A549 (cell line): ENCODE measurements at regions not wholly inside any gene's neighbourhood (a gene's known extent, or its start where the extent isn't known, plus 50 kb on each side); places are given as distances from the start of the nearest gene placed in this dataset.

ENCODE experiments used
- CBX8 ChIP-seq: fragments of 200-600 bp; sonication (generic); IDR thresholded peaks from 2 replicates; pipeline ENCODE4 v1.6.1; 2016
- CEBPB ChIP-seq, 2 experiments: fragments of >200 bp in 1 of 2; sonication (Bioruptor Twin) in 1 of 2; formaldehyde crosslinking in 1 of 2; IDR thresholded peaks; 2 replicates each; pipeline ENCODE4 v1.6.1; 2012 to 2016
- EHMT2 ChIP-seq: fragments of 200-600 bp; sonication (generic); IDR thresholded peaks from 2 replicates; pipeline ENCODE4 v1.6.1; 2016; ENCODE audit warnings: antibody characterized with exemption, low read depth, mild to moderate bottlenecking, moderate library complexity
- ESRRA ChIP-seq: fragments of 150-350 bp; IDR thresholded peaks from 2 replicates; pipeline ENCODE4 v1.6.1; 2014; ENCODE audit warnings: mild to moderate bottlenecking, low read length, borderline replicate concordance
- KDM5A ChIP-seq: fragments of 200-600 bp; sonication (generic); IDR thresholded peaks from 2 replicates; pipeline ENCODE4 v1.6.1; 2016; ENCODE audit warnings: antibody characterized with exemption, mild to moderate bottlenecking
- NPAS2 ChIP-seq: fragments of 250-450 bp; sonication (Bioruptor Pico); IDR thresholded peaks from 2 replicates; pipeline ENCODE4 v1.8.0; 2022; ENCODE audit warnings: mild to moderate bottlenecking, moderate library complexity, borderline replicate concordance
- POLR2A ChIP-seq: IDR thresholded peaks from 2 replicates; pipeline ENCODE4 v1.6.1; 2012; ENCODE audit warnings: mild to moderate bottlenecking, low read length
- RAD21 ChIP-seq, 2 experiments: fragments of >200 bp in 1 of 2; sonication (Bioruptor Twin) in 1 of 2; formaldehyde crosslinking in 1 of 2; IDR thresholded peaks in 1 of 2; conservative IDR thresholded peaks in 1 of 2; 2 replicates in 1 of 2; 3 replicates in 1 of 2; pipeline ENCODE4 v1.6.1; 2012 to 2018; ENCODE audit warnings: inconsistent platforms in 1 of 2
- RCOR1 ChIP-seq: fragments of 150-350 bp; IDR thresholded peaks from 2 replicates; pipeline ENCODE4 v1.6.1; 2014; ENCODE audit warnings: antibody characterized with exemption, low read length, low read depth
- ZC3H11A ChIP-seq: fragments of 450-650 bp; IDR thresholded peaks from 2 replicates; pipeline ENCODE4 v1.6.1; 2014; ENCODE audit warnings: antibody characterized with exemption, mild to moderate bottlenecking
- TF ChIP-seq, protein P1 (sequence below): fragments of >200 bp; sonication (Bioruptor Twin); formaldehyde crosslinking; IDR thresholded peaks from 3 replicates; pipeline ENCODE4 v1.5.1; 2016

DNA sequence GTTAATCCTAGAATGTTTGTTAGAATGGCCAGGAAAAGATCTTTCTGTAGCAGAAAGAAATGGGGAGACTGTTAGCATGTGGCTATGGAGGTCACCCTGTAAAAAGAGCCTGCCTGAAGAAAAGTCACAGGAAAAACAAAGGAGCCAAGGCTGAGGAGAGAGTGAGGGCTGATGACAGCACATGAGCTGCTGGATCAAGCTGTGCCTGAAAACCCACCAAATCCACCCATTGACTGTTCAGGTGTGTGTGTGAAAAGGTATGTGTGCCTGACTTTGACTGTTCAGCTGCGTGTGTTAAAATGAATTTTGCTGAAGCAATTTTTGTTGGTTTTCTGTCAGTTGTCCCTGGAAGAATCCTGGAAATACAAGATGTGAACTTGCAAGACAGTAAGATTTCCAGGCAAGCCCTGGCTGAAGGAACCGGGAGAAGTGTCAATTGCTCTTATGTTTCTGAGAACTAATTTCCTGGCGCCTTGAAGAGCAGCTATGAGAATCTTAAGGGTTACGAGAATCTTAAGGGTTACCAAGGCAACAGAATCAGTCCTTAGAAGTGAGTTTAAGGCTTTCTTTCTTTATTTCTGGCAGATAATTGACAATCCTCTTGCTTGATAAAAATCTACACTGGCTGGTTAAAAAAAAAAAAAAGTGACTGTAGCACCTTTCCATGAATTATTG, 73.0 kb upstream of the LGALSL start:
- TF ChIP-seq POLR2A (no peak), RAD21 (conservative IDR thresholded peaks at IDR 0.05 in 1 of 2, IDR thresholded peaks at IDR 0.05 in 1 of 2) (no peak), KDM5A (no peak), CEBPB (IDR thresholded peaks at IDR 0.05) (no peak), EHMT2 (no peak), RCOR1 (no peak), ZC3H11A (no peak), ESRRA (no peak), CBX8 (no peak), NPAS2 (no peak)
- TF ChIP-seq, protein P1, sequence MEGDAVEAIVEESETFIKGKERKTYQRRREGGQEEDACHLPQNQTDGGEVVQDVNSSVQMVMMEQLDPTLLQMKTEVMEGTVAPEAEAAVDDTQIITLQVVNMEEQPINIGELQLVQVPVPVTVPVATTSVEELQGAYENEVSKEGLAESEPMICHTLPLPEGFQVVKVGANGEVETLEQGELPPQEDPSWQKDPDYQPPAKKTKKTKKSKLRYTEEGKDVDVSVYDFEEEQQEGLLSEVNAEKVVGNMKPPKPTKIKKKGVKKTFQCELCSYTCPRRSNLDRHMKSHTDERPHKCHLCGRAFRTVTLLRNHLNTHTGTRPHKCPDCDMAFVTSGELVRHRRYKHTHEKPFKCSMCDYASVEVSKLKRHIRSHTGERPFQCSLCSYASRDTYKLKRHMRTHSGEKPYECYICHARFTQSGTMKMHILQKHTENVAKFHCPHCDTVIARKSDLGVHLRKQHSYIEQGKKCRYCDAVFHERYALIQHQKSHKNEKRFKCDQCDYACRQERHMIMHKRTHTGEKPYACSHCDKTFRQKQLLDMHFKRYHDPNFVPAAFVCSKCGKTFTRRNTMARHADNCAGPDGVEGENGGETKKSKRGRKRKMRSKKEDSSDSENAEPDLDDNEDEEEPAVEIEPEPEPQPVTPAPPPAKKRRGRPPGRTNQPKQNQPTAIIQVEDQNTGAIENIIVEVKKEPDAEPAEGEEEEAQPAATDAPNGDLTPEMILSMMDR: no peak
